IMR-90 (cell line): ENCODE measurements at regions not wholly inside any gene's neighbourhood (a gene's known extent, or its start where the extent isn't known, plus 50 kb on each side); places are given as distances from the start of the nearest gene placed in this dataset.

ENCODE experiments used
- BHLHE40 ChIP-seq: fragments of 150-350 bp; IDR thresholded peaks from 2 replicates; pipeline ENCODE4 v1.6.1; 2016; ENCODE audit warnings: mild to moderate bottlenecking, low read depth, low read length
- CHD1 ChIP-seq: IDR thresholded peaks from 2 replicates; pipeline ENCODE4 v1.6.1; 2012; ENCODE audit warnings: low read depth, low read length, improper control_type of control experiment
- CTCF ChIP-seq: conservative IDR thresholded peaks from 2 replicates; pipeline ENCODE4 v1.5.1; 2012; ENCODE audit warnings: mild to moderate bottlenecking, low read depth, low read length, improper control_type of control experiment
- ELK1 ChIP-seq: fragments of 150-350 bp; IDR thresholded peaks from 2 replicates; pipeline ENCODE4 v1.6.1; 2016; ENCODE audit warnings: low read depth, mild to moderate bottlenecking, low read length, moderate library complexity, borderline replicate concordance
- MAFK ChIP-seq: IDR thresholded peaks from 2 replicates; pipeline ENCODE4 v1.6.1; 2012; ENCODE audit warnings: low read depth, low read length, improper control_type of control experiment
- MAZ ChIP-seq: IDR thresholded peaks from 2 replicates; pipeline ENCODE4 v1.6.1; 2012; ENCODE audit warnings: low read depth, mild to moderate bottlenecking, low read length, improper control_type of control experiment, moderate library complexity, borderline replicate concordance
- NFE2L2 ChIP-seq: fragments of 150-350 bp; IDR thresholded peaks from 2 replicates; pipeline ENCODE4 v1.6.1; 2016; ENCODE audit warnings: low read depth, mild to moderate bottlenecking, low read length
- POLR2A ChIP-seq: IDR thresholded peaks from 2 replicates; pipeline ENCODE4 v1.6.1; 2012; ENCODE audit warnings: mild to moderate bottlenecking, low read depth, low read length
- RAD21 ChIP-seq: IDR thresholded peaks from 2 replicates; pipeline ENCODE4 v1.6.1; 2012; ENCODE audit warnings: low read length, improper control_type of control experiment
- RCOR1 ChIP-seq: IDR thresholded peaks from 2 replicates; pipeline ENCODE4 v1.6.1; 2012; ENCODE audit warnings: mild to moderate bottlenecking, low read length, improper control_type of control experiment; ENCODE audit not compliant: insufficient replicate concordance
- RFX5 ChIP-seq: IDR thresholded peaks from 2 replicates; pipeline ENCODE4 v1.8.0; 2012; ENCODE audit warnings: low read depth, mild to moderate bottlenecking, low read length, moderate library complexity
- SMC3 ChIP-seq: fragments of 150-350 bp; IDR thresholded peaks from 2 replicates; pipeline ENCODE4 v1.6.1; 2016; ENCODE audit warnings: low read depth, mild to moderate bottlenecking, antibody characterized with exemption, low read length, moderate library complexity

- no peak for TF ChIP-seq POLR2A
- TF ChIP-seq MAZ: no peak
- no peak for TF ChIP-seq CTCF
- TF ChIP-seq ELK1: no peak
- TF ChIP-seq RFX5: no peak
- no peak for TF ChIP-seq SMC3
- no peak for TF ChIP-seq RAD21
- no peak for TF ChIP-seq NFE2L2
- TF ChIP-seq CHD1: no peak
- no peak for TF ChIP-seq BHLHE40
- TF ChIP-seq RCOR1: no peak
- no peak for TF ChIP-seq MAFK
Observed at GRCh38 chr17:15048381-15048780, 216.7 kb downstream of the PMP22 start.
